Effector CD8-positive, alpha-beta T cell (primary cell): ENCODE measurements at regions not wholly inside any gene's neighbourhood (a gene's known extent, or its start where the extent isn't known, plus 50 kb on each side); places are given as distances from the start of the nearest gene placed in this dataset.

ENCODE experiments used
- DNase-seq: peaks from one replicate; lab custom pipeline; 2025; lab: John Stamatoyannopoulos, UW

- DNase-seq = no peak
These were observed 92.1 kb upstream of the CXCL12 start for GRCh38 chr10:44477046-44477425.

DNA sequence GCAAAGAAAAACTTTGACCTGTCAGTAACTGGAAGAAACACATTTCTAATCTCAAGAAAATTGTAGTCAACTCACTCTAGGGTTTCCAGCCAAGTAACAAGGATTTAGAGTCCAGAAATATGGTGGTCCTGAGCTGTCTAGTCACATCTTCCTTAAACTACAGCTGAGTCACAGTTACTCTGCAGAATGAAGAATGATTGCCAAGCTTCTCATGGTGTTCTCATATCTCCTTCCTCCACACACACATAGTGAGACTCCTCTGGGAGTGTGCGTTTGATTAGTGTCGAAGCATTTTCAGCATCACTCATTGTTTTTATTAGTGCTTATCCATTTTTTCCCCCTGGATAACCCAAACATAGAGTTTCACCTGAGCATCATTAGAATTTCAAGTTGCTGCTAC, 93.1 kb upstream of the CXCL12 start:
- no peak for DNase-seq

DNA sequence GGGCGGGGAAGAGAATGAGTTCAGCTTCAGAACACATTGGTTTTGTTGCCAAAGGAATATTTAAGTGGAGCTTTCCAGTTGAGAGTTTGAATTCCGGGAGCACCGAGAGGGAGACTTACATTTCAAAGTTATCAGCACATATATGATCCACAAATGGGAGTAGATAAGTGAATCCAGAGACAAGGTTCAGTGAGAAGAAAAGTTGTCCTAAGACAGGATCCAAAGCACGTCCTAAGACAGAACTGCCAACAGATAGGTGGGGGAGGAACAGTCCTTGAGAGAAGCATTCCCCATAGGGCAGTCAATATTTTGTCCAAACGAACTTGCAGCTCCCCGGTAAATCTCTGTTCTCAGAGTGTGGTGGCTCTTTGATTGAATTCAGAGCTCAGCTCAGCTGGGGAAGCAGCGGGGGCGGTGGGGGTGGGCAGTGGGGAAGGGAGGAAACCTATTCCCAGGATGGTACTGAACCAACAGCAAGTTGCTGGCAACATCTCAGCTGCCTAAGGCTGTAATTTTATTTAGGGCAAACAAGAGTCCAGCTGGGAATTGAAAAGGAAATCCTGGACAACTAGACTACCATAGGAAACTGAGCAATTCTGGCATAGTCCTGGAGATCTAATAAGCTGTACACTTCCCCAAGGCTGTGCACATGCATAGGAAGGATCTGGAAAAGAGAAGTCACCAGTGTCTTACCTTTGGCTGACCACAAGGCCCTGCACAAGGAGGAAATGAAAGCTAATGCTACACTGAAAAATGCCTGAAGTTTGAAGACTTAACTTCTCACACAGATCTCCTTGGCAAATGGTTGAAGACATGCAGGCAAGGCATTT, 94.2 kb upstream of the CXCL12 start:
- DNase-seq = no peak

DNA sequence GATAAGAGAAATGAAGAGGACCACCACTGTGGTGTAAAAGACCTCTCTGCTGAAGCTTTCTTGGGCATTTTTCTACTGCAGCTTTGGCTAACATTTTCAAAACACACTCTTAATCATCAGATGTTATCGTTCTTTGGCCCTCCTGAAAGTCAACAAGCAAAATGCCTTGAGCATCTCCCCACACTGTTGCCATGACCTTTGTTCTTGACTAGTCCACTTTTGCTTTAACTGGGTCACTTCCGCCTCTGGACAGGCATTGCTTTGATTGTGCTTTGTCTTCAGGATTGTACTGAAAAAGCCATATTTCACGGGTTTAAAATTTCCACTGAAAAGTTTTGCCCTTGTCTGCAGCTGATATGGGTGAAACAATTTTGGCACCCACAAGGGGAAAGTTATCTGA, 107.8 kb upstream of the CXCL12 start:
- no peak for DNase-seq

GRCh38 chr10:44498222-44498621, 113.3 kb upstream of the CXCL12 start:
- no peak for DNase-seq

GRCh38 chr10:44500451-44500850, 115.6 kb upstream of the CXCL12 start:
- no peak for DNase-seq

DNA sequence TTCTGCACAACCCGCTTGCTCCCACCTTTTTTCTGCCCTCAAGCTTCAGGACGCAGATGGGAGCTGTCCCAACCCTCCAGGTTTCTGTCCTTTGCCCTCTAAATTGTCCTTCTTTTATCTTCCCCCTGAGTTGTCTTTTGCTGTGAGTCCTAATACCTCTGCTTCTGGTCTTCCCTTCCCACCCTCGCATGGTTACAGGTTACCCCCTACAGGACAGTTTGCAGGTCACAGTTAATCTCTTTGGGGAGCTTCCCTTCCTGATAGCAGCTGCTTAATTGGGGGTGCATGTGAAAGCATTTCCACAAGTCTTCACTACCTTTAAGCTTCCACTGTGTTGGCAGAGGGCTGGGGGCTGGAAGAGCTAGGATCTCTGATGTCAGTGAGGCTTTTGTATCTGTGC, 121.5 kb upstream of the CXCL12 start:
- DNase-seq = no peak

- DNase-seq = no peak
These were observed 125.7 kb upstream of the CXCL12 start for GRCh38 chr10:44510379-44511115.

DNA sequence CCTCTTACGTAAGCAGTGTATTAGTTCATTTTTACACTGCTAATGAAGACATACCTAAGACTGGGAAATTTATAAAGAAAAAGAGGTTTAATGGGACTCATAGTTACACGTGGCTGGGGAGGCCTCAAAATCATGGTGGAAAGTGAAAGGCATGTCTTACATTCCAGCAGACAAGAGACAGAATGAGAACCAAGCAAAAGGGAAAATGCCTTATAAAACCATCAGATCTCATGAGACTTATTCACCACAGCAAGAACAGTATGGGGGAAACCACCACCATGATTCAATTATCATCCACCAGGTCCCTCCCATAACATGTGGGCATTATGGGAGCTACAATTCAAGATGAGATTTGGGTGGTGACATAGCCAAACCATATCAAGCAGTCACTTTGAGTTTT, 126.3 kb upstream of the CXCL12 start:
- no peak for DNase-seq

DNA sequence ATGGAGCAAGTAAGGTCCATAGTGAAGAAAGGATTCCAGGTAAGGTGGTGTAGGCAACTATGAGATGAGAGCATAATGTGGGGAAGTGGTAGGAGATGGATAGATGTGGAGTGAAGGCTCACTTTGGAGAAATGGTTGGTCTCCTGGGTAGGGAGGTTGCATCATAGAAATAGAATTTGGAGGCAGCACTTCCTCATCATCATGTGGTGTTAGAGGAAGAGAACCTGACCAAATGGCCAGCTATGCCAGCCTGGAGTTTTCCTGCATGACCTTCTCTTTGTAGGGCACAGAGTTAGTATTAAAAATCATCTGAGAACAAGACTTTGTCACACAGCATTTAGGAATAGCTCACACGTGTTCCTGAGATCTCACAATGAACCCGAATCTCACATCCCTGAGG, 126.7 kb upstream of the CXCL12 start:
- no peak for DNase-seq

DNA sequence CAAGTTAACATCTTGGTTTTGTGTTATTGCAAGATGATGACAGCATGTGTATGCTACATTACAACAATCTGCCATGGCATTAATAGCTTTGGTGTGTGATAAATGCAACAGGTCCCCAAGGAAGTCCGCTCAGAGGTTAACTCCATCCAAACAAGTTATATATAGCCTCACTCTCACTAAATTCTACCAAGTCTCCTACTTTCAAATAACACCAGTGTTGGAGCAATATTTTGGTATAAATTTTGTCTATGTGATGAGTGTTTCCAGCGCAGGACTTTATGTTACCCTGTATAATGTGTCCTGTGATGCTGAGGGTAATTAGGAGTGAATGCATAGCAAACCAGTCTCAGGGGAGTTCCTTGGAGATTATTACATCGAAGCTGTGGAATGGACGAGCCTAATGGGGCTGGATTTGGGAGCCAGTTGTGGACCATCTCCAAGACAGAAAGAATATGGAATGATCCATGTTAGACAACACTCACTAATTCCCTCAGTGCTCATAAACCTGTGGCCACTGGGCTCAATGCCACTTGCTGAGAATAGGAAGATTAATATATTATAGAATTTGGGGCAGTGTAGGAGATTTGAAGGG, 127.6 kb upstream of the CXCL12 start:
- DNase-seq = no peak

- DNase-seq = no peak
These were observed 128.7 kb upstream of the CXCL12 start for GRCh38 chr10:44513591-44513990.

- no peak for DNase-seq
These were observed 132.0 kb upstream of the CXCL12 start for GRCh38 chr10:44516891-44517290.

DNA sequence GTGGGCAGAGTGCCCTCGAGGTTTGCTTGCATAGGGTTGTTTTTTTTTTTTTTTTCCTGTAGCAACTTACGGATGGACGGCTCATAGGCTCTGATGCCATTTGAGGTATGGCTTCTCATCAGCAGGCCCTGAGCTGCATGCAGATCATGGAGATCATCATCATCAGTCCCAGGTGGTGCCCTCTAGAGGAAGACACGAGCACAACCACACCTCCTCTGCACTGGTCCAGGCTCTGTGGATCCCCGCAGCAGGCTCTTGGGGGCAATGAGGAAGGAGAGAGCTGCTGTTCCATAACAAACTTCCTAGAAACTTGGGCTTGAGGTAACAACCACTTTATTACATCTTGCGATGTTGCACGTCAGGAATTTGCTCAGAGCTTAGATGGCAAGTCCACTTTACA, 132.7 kb upstream of the CXCL12 start:
- DNase-seq = no peak

DNA sequence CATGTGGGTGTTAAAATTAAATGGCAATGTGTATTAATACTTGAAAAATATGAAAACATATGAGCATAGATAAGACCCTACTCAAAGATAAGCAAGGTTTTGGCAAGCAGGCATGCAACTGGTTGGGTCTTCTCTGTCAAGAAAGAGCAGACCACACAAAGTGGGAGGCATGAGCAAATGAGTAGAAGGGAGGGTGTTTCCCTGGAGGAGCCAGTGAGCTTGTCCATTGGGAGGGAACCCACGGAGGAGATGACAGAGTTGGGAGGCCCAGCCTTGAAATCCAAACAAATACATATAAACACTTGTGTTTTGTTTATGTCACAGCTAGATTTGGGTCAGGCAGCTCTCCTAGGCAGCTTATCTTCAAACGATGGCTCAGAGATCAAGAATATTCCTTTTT, 134.5 kb upstream of the CXCL12 start:
- DNase-seq = no peak

- no peak for DNase-seq
These were observed 135.8 kb upstream of the CXCL12 start for GRCh38 chr10:44520651-44521050.

- DNase-seq = no peak
These were observed 154.3 kb upstream of the CXCL12 start for GRCh38 chr10:44539178-44539577.

- DNase-seq = no peak
These were observed 167.8 kb upstream of the CXCL12 start for GRCh38 chr10:44552726-44553125.

GRCh38 chr10:44557596-44558191, 172.8 kb upstream of the CXCL12 start:
- DNase-seq = no peak

GRCh38 chr10:44558521-44558920, 173.6 kb upstream of the CXCL12 start:
- no peak for DNase-seq

- no peak for DNase-seq
These were observed 179.5 kb upstream of the CXCL12 start for GRCh38 chr10:44564361-44564760.

- no peak for DNase-seq
These were observed 179.9 kb upstream of the CXCL12 start for GRCh38 chr10:44564790-44565189.

DNA sequence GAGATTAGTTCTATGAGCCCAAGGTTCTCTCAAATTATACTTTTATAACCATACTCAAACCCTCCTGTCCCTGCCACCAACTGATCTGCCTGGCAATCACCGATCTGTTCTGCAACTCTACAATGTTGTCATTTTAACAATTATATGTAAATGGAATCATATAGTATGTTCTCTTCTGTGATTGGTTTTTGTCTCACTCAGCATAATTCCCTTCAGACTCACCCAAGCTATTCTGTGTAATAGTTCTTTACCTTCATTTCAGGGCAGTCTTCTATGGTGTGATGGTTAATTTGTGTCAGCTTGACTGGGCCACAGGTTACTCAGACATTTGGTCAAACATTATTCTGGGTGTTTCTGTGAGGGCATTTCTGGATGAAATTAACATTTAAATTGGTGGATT, 181.9 kb upstream of the CXCL12 start:
- no peak for DNase-seq
